Left colon (tissue), 2 donors: ENCODE measurements at regions not wholly inside any gene's neighbourhood (a gene's known extent, or its start where the extent isn't known, plus 50 kb on each side); places are given as distances from the start of the nearest gene placed in this dataset.

Experiments
- ATAC-seq: fragments of 200-7000 bp; cut with Tn5 transposase; one replicate; pipeline ENCODE4 v1.9.1; 2020; ENCODE audit warnings: mild to moderate bottlenecking, moderate library complexity
- DNase-seq, 2 donors: peaks; one replicate each; pipeline ENCODE4 v3.0.0-alpha.2; 2020
- intact Hi-C, 2 donors: fragments of 100-400 bp; cut with DNase I in 1 of 2; cut with micrococcal nuclease in 1 of 2; formaldehyde crosslinking; loops; one replicate each; pipeline versions ENCODE4 v1.11.2 to v1.14.0; 2022; cut with DNase I, micrococcal nuclease
- donor health status: DM: no; HTN: no; CAD: no.
- donor health status: DM: yes; HTN: yes; CAD: no.

- intact Hi-C loops = no loop called here
- no peak for DNase-seq
- ATAC-seq = no peak
Measured at GRCh38 chr6:12459945-12460661, 169.9 kb downstream of the EDN1 start.

GRCh38 chr6:12467706-12468670 lies 177.8 kb downstream of the EDN1 start:
- intact Hi-C loops = no loop called here
- ATAC-seq (no peak), DNase-seq (no peak)

GRCh38 chr6:12472601-12473038 lies 182.5 kb downstream of the EDN1 start:
- intact Hi-C loops = no loop called here
- DNase-seq (no peak), ATAC-seq (no peak)

- DNase-seq (no peak), ATAC-seq (no peak)
- intact Hi-C loops = no loop called here
Measured at GRCh38 chr6:12473494-12473893, 183.3 kb downstream of the EDN1 start.

- ATAC-seq = peak; percentile 86
Measured at GRCh38 chr6:12474167-12475140, 184.3 kb downstream of the EDN1 start.

GRCh38 chr6:12476484-12476883 lies 186.3 kb downstream of the EDN1 start:
- no peak for ATAC-seq
- intact Hi-C loops = no loop called here
- no peak for DNase-seq

More at GRCh38 chr6:12474167-12475140, 184.3 kb downstream of the EDN1 start:
- DNase-seq = no peak
- intact Hi-C loops = no loop called here

GRCh38 chr6:12477616-12478015 lies 187.5 kb downstream of the EDN1 start:
- ATAC-seq = no peak
- no peak for DNase-seq
- intact Hi-C loops = no loop called here

- ATAC-seq (no peak), DNase-seq (no peak)
- intact Hi-C loops = no loop called here
Measured at GRCh38 chr6:12478921-12479320, 188.8 kb downstream of the EDN1 start.

GRCh38 chr6:12479451-12479850 lies 189.3 kb downstream of the EDN1 start:
- ATAC-seq (no peak), DNase-seq (no peak)
- intact Hi-C loops = no loop called here

GRCh38 chr6:12479881-12480280 lies 189.7 kb downstream of the EDN1 start:
- intact Hi-C loops = no loop called here
- ATAC-seq (no peak), DNase-seq (no peak)

- ATAC-seq (no peak), DNase-seq (no peak)
- intact Hi-C loops = no loop called here
Measured at GRCh38 chr6:12480379-12480778, 190.2 kb downstream of the EDN1 start.

GRCh38 chr6:12481292-12481691 lies 191.1 kb downstream of the EDN1 start:
- intact Hi-C loops = no loop called here
- ATAC-seq = no peak

GRCh38 chr6:12481850-12482249 lies 191.7 kb downstream of the EDN1 start:
- ATAC-seq (no peak), DNase-seq (no peak)
- intact Hi-C loops = no loop called here

More at GRCh38 chr6:12481292-12481691, 191.1 kb downstream of the EDN1 start:
- no peak for DNase-seq

- DNase-seq = no peak
- intact Hi-C loops = no loop called here
- ATAC-seq = peak; percentile 40
Measured at GRCh38 chr6:12482386-12483375, 192.5 kb downstream of the EDN1 start.

- DNase-seq (no peak), ATAC-seq (no peak)
- intact Hi-C loops = no loop called here
Measured at GRCh38 chr6:12483712-12484111, 193.6 kb downstream of the EDN1 start.

- ATAC-seq (no peak), DNase-seq (no peak)
- intact Hi-C loops = no loop called here
Measured at GRCh38 chr6:12484519-12484918, 194.4 kb downstream of the EDN1 start.

GRCh38 chr6:12485226-12485764 lies 195.1 kb downstream of the EDN1 start:
- no peak for DNase-seq
- intact Hi-C loops = no loop called here
- ATAC-seq = no peak
